DND-41 (cell line): ENCODE measurements at regions not wholly inside any gene's neighbourhood (a gene's known extent, or its start where the extent isn't known, plus 50 kb on each side); places are given as distances from the start of the nearest gene placed in this dataset.
"Not testable (repeated sequence)": the region's sequence is repeated elsewhere in the genome, so short reads cannot be mapped to it uniquely, and the experiment has no call there.

Source experiments
- ATAC-seq: fragments of 200-7000 bp; cut with Tn5 transposase; 3 replicates; pipeline ENCODE4 v1.9.1; 2021; ENCODE audit warnings: low read depth; ENCODE audit not compliant: insufficient read depth
- DNase-seq: peaks from one replicate; pipeline ENCODE4 v3.0.0-alpha.2; 2020
- H2AFZ ChIP-seq: 2 replicates; pipeline ENCODE4 v1.6.0; 2012; ENCODE audit warnings: low read depth, low read length
- H3K27ac ChIP-seq: 2 replicates; pipeline ENCODE4 v1.5.1; 2012; ENCODE audit warnings: low read length, inconsistent platforms
- H3K27me3 ChIP-seq: fragments of 200-600 bp; sonication (generic); 2 replicates; pipeline ENCODE4 v1.6.0; 2012; ENCODE audit warnings: low read length, mild to moderate bottlenecking, inconsistent platforms; ENCODE audit not compliant: insufficient read depth, poor library complexity
- H3K36me3 ChIP-seq: 2 replicates; pipeline ENCODE4 v1.5.1; 2012; ENCODE audit warnings: low read length, inconsistent platforms; ENCODE audit not compliant: insufficient read depth
- H3K4me1 ChIP-seq: 2 replicates; pipeline ENCODE4 v1.5.1; 2012; ENCODE audit warnings: mild to moderate bottlenecking, low read length; ENCODE audit not compliant: insufficient read depth
- H3K4me2 ChIP-seq: 2 replicates; pipeline ENCODE4 v1.6.0; 2012; ENCODE audit warnings: mild to moderate bottlenecking, moderate library complexity, low read length, inconsistent platforms; ENCODE audit not compliant: insufficient read depth
- H3K4me3 ChIP-seq, 2 experiments: fragments of 200-600 bp in 1 of 2; shearing (Covaris generic) in 1 of 2; 2 replicates each; pipeline ENCODE4 v1.5.1; 2012 to 2016; ENCODE audit warnings: inconsistent platforms in 2 of 2, low read length in 2 of 2, mild to moderate bottlenecking in 2 of 2, low read depth in 1 of 2, moderate library complexity in 1 of 2
- H3K79me2 ChIP-seq: 2 replicates; pipeline ENCODE4 v1.6.0; 2012; ENCODE audit warnings: low read length, inconsistent platforms; ENCODE audit not compliant: insufficient read depth
- H3K9ac ChIP-seq: 2 replicates; pipeline ENCODE4 v1.6.0; 2012; ENCODE audit warnings: low read depth, mild to moderate bottlenecking, inconsistent platforms, low read length, moderate library complexity
- H3K9me3 ChIP-seq: 2 replicates; pipeline ENCODE4 v1.5.1; 2012; ENCODE audit warnings: low read length, moderate library complexity, mild to moderate bottlenecking, inconsistent platforms; ENCODE audit not compliant: insufficient read depth, severe bottlenecking
- H4K20me1 ChIP-seq: 2 replicates; pipeline ENCODE4 v1.6.0; 2012; ENCODE audit warnings: low read length; ENCODE audit not compliant: insufficient read depth
- CTCF ChIP-seq: IDR thresholded peaks from 2 replicates; pipeline ENCODE4 v1.5.1; 2012; ENCODE audit warnings: borderline replicate concordance, low read length, moderate library complexity, mild to moderate bottlenecking; ENCODE audit not compliant: poor library complexity, severe bottlenecking; ENCODE audit errors: extremely low read depth
- EZH2 ChIP-seq: IDR thresholded peaks from 3 replicates; pipeline ENCODE4 v1.6.1; 2012; ENCODE audit warnings: borderline replicate concordance, low read depth, mild to moderate bottlenecking, moderate library complexity, low read length, inconsistent platforms; ENCODE audit not compliant: severe bottlenecking

GRCh38 chr12:39699079-39699478 lies 79.5 kb upstream of the ABCD2 start:
- H3K79me2 ChIP-seq, H3K36me3 ChIP-seq, H3K4me2 ChIP-seq, H3K9me3 ChIP-seq, H2AFZ ChIP-seq, DNase-seq, H3K27ac ChIP-seq, ATAC-seq, H3K4me1 ChIP-seq, H4K20me1 ChIP-seq, H3K4me3 ChIP-seq, H3K9ac ChIP-seq, H3K27me3 ChIP-seq: not testable (repeated sequence)

- Histone ChIP-seq H3K9ac (no peak overlapping the region), H3K4me3 (no peak overlapping the region), H3K4me1 (no peaks in the 10 kb centered on the region), H3K36me3 (no peaks in the 10 kb centered on the region), H3K27me3 (no peaks in the 10 kb centered on the region), H4K20me1 (no peaks in the 10 kb centered on the region), H3K79me2 (no peaks in the 10 kb centered on the region), H2AFZ (no peak overlapping the region), H3K9me3 (peaks cover 4% of the 10 kb centered on the region), H3K27ac (no peak overlapping the region), H3K4me2 (no peak overlapping the region)
- TF ChIP-seq EZH2: no peak
- no peak for TF ChIP-seq CTCF
- ATAC-seq (no peak), DNase-seq (no peak)
These were observed 77.5 kb upstream of the ABCD2 start for GRCh38 chr12:39697108-39697507.

- no peaks in the 10 kb centered on the region for H3K79me2 ChIP-seq
- H3K9me3 ChIP-seq: peaks cover 4% of the 10 kb centered on the region
- DNase-seq: no peak
- TF ChIP-seq CTCF (peak; percentile 27), EZH2 (no peak)
- H3K27me3 ChIP-seq: no peaks in the 10 kb centered on the region
- no peak for ATAC-seq
- H3K36me3 ChIP-seq: no peaks in the 10 kb centered on the region
- no peaks in the 10 kb centered on the region for H4K20me1 ChIP-seq
- H3K9ac ChIP-seq: no peak overlapping the region
- no peak overlapping the region for H3K4me3 ChIP-seq
- H3K4me1 ChIP-seq: no peaks in the 10 kb centered on the region
- H3K4me2 ChIP-seq: no peak overlapping the region
- H2AFZ ChIP-seq: no peak overlapping the region
- H3K27ac ChIP-seq: no peak overlapping the region
These were observed 72.8 kb upstream of the ABCD2 start for GRCh38 chr12:39692258-39692853.

- Histone ChIP-seq H3K79me2 (no peaks in the 10 kb centered on the region), H3K4me3 (no peak overlapping the region), H2AFZ (no peak overlapping the region), H3K9me3 (no peaks in the 10 kb centered on the region), H3K27ac (no peak overlapping the region), H3K27me3 (no peaks in the 10 kb centered on the region), H3K36me3 (no peaks in the 10 kb centered on the region), H3K4me2 (no peak overlapping the region), H3K9ac (no peak overlapping the region), H3K4me1 (no peaks in the 10 kb centered on the region), H4K20me1 (no peaks in the 10 kb centered on the region)
- ATAC-seq: peak; percentile 49
- peak; percentile 11 for DNase-seq
- TF ChIP-seq CTCF (no peak), EZH2 (no peak)
These were observed 66.5 kb upstream of the ABCD2 start for GRCh38 chr12:39685854-39686657.
